C4-2B (cell line): ENCODE measurements at regions not wholly inside any gene's neighbourhood (a gene's known extent, or its start where the extent isn't known, plus 50 kb on each side); places are given as distances from the start of the nearest gene placed in this dataset.
"Not testable (repeated sequence)": the region's sequence is repeated elsewhere in the genome, so short reads cannot be mapped to it uniquely, and the experiment has no call there.

ENCODE experiments used
- H3K27ac ChIP-seq: fragments of 450-650 bp; 2 replicates; pipeline ENCODE4 v1.5.1; 2017
- CTCF ChIP-seq: fragments of 450-650 bp; conservative IDR thresholded peaks from 2 replicates; pipeline ENCODE4 v1.5.1; 2017; ENCODE audit warnings: mild to moderate bottlenecking
- ZFX ChIP-seq: fragments of 450-650 bp; IDR thresholded peaks from 2 replicates; pipeline ENCODE4 v1.6.1; 2017

- no peak for TF ChIP-seq CTCF
- no peak for TF ChIP-seq ZFX
- H3K27ac ChIP-seq: no peak overlapping the region
These were observed 66.4 kb upstream of the LTA4H start for GRCh38 chr12:96101806-96102205.

- TF ChIP-seq ZFX (no peak), CTCF (no peak)
- no peak overlapping the region for H3K27ac ChIP-seq
These were observed 67.8 kb upstream of the LTA4H start for GRCh38 chr12:96103067-96103644.

- no peak for TF ChIP-seq CTCF
- no peak for TF ChIP-seq ZFX
- H3K27ac ChIP-seq: no peak overlapping the region
These were observed 69.2 kb upstream of the LTA4H start for GRCh38 chr12:96104566-96104965.

GRCh38 chr12:96106137-96106536, 70.8 kb upstream of the LTA4H start:
- H3K27ac ChIP-seq: no peak overlapping the region
- no peak for TF ChIP-seq ZFX
- TF ChIP-seq CTCF: no peak

- no peak overlapping the region for H3K27ac ChIP-seq
- TF ChIP-seq ZFX (no peak), CTCF (no peak)
These were observed 71.8 kb upstream of the LTA4H start for GRCh38 chr12:96107236-96107635.

- H3K27ac ChIP-seq: no peak overlapping the region
- no peak for TF ChIP-seq CTCF
- TF ChIP-seq ZFX: no peak
These were observed 72.9 kb upstream of the LTA4H start for GRCh38 chr12:96108321-96108720.

GRCh38 chr12:96108941-96109340, 73.6 kb upstream of the LTA4H start:
- H3K27ac ChIP-seq: not testable (repeated sequence)

GRCh38 chr12:96112733-96113132, 77.3 kb upstream of the LTA4H start:
- no peak for TF ChIP-seq ZFX
- no peak for TF ChIP-seq CTCF
- H3K27ac ChIP-seq: no peak overlapping the region
